SW 1271 (cell line): ENCODE measurements at regions not wholly inside any gene's neighbourhood (a gene's known extent, or its start where the extent isn't known, plus 50 kb on each side); places are given as distances from the start of the nearest gene placed in this dataset.
"Not testable (repeated sequence)": the region's sequence is repeated elsewhere in the genome, so short reads cannot be mapped to it uniquely, and the experiment has no call there.

Source experiments
- DNase-seq, 2 experiments: peaks; one replicate each; lab custom pipeline; 2025; lab: John Stamatoyannopoulos, UW

DNA sequence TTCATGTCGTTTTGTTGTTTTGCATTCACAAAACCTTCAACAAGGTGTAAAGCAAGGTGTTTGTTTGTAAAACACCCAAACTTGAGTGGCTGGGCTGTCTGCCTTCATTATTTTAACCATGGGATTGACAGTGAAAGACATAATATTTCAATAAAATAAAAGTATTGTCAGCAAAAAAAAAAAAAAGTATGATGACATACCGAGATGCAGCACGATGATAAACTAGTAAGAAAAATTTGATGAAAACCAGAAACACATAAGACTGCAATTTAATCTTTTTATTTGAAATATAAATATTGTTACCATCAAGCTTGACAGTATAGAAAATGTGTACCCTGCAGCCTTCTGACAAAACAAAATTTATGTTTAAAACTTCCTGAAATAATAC lies 419.3 kb upstream of the DYNLRB2 start:
- DNase-seq, result no peak

DNA sequence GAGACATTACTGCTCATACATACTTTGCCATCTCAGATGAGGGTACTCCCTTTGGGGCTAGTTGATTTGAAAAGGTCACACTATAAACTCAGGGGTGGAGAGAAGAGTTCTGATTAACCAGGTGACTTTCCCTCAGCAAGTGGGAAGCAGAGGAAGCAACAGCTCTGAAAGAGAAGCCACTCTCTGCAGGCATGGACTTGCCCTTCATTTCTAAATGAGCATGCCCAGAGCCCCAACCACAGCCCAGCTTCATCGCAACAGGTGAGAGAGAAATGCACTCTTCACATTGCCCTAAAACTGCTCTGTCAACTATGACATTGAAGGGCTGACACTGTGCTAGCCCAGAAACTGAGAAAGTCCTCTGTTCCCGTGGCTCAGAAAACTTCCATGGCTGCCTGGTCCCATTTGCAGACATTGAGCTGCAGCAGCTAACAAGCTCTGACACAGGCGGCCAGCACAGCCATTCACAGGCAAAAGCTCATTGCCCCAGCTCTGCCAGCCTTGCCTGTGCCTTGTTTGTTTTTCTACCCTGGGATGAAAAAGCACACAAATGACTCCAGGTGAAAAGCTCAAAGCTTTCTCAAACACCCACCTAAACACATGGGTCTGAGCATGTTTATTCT lies 419.8 kb upstream of the DYNLRB2 start:
- DNase-seq, result no peak

DNA sequence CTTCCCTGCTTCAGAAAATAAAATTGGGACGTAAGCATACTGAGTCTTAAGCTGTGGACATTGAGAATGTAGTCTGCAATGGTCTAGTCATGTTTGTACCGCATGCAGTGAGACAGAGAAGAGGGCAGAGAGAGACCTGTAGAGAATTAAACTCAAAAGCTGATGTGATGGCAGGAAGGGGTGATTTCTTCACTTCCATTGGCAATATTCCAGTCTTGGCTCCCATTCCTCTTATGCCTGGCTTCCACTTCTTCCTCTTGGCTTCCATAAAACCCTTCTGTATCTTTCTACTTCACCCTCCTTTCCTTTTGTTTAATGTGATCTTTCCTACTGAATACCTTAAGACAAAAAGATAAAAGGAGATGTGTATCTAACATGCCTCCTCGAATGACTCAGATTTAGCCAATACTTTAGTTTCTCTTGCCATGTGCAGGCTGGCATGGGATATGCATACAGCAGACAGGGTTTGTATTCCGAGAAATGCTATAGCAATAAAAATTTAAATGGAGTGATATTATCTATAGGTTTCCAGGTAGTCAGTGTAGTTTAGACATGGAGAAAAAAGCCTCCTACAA lies 423.1 kb upstream of the DYNLRB2 start:
- DNase-seq, result no peak

- no peak for DNase-seq
Measured at GRCh38 chr16:80116711-80117110, 424.1 kb upstream of the DYNLRB2 start.

- no peak for DNase-seq
Measured at GRCh38 chr16:80114699-80115098, 426.1 kb upstream of the DYNLRB2 start.

DNA sequence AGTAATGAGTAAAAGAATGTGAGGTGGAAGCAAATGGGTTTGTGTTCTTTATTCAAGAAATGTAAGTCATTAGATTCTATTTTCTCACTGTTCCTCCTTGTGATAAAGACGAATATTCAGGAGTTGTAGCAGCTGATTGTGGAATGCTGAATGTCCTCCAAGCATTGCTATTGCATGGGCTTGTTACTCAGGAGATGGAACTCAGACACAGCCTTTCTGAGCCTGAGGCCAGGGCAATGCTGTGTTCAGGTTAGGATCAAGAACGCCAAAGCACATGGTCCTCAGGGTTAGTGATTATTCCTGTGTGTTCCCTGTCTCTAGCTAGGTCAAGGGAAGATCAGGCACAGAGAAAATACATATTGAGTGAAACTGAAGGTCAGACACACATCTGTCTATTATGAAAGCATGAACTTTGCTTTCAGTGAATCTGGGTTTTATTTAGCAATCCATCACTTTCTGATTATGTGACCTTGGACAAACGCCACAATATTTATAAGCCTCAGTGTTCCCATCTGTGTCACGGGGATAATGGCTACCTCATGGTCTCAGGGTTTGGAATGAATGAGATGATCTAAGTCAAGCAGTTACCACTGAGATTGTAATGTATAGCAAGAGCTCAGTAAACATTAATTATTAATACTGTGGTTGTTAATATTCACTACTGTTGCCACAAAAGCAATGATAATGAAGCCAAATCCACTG lies 426.8 kb upstream of the DYNLRB2 start:
- no peak for DNase-seq

DNA sequence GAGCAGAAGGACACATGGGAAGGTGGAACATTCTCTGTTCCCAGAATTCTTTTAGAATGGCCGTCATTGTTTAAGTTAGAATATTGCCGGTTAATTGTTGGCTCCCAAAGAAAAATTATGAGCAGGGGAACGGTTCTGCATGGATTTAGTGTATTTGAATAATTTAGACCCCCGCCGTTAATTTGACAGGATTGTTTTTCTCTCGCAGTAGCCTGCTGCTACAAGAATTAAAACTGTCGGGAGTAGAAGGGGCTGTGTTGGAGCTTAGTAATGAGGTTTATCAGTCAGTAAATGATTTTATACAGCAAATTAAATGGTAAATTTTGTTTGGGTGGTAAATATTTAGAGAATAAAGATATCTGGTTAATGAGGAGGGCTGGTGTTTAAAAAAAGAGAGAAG lies 431.2 kb upstream of the DYNLRB2 start:
- DNase-seq, result no peak

- DNase-seq, result no peak
Measured at GRCh38 chr16:80107900-80108299, 432.9 kb upstream of the DYNLRB2 start.

DNA sequence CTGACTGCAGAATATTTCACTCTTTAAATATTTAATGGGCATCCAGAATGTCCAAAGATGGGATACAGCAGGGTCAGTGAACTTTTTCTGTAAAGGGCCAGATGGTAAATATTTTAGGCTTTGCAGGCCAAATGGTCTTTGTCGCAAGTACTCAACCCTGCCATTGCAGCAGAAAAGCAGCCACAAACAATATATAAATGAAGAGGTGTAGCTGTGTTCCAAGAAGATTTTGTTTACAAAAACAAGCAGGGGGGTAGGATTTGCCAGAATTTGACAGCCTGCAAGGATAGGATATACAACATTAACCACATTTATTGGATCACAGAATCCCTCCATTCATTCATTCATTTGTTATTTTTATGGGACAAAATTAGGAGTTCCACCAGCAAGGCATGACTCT lies 435.0 kb upstream of the DYNLRB2 start:
- no peak for DNase-seq

GRCh38 chr16:80105160-80105559 lies 435.6 kb upstream of the DYNLRB2 start:
- DNase-seq, result no peak

DNA sequence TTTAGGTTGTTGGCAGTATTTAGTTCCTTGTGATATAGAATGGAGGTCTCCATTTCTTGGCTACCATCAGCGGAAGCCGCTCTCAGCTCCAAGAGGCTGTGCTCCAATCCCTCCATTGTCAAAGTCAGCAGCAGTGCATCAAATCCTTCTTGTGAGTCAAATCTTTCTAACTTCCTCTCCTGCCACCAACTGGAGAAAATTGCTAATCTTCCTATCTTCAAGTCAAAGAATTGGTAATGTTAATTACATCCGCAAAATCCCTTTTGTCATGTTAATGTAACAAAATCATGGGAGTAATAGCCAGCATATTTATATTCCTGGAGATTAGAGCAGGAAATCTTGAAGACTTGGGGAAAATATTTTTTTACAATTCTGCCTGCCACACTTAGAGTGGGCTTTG lies 436.4 kb upstream of the DYNLRB2 start:
- no peak for DNase-seq

DNA sequence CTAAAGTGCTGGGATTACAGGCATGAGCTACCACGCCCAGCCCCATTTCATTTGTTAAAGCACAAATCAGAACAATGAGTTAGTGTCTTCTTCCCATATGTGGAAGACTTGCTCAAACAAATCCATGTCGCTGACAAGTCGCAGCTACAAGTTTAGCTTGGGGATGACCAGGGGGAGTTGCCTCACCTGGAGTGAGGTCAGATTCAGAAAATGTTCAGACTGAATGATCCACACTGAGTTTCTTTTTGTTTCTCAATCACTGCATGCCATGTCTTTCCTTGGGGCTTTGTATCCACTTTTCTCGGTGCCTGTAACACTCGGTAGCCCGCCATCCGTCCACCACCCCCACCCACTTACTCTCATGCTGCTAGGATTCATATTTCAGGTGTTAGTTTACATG lies 437.3 kb upstream of the DYNLRB2 start:
- no peak for DNase-seq

DNA sequence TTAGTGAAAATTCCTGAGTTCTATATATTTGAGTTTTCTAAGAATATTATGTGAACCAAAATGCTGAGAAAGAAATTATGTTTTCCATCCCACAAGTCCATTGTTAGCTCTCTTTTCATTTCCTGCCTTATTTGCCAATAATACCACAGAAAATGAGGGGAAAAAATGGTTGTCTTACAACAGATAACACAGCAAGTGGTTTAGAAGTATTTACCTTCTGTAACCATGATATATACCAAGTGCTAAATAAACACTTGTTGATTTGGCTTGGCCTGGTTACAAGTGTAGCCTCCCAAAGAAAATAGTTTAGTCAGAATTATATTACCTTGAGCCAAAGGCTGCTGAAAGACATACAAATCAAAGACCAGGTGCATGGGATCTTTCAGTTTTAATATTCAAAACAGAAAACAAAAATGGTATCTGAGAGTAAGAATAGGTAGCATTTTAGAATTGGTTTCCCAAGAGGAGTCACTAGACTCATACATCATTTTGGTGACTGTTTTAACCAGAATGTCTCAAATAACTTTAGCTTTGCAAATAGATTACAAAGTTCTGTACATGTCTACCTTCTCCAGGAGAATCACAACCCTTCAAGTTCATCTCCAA lies 439.8 kb upstream of the DYNLRB2 start:
- DNase-seq, result no peak

DNA sequence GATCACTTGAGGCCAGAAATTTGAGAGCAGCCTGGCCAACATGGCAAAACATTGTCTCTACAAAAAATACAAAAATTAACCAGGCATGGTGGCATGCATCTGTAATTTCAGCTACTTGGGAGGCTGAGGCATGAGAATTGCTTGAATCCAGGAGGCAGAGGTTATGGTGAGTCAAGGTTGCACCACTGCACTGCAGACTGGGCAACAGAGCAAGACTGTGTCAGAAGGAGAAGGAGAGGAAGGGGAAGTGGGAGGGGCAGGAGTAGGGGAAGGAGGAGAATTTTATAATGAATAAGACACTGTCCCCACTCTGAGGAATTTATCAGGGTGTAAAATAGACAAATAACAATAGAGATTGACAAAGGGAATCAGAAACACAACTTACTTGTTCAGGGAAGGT lies 440.6 kb upstream of the DYNLRB2 start:
- DNase-seq, result no peak

DNA sequence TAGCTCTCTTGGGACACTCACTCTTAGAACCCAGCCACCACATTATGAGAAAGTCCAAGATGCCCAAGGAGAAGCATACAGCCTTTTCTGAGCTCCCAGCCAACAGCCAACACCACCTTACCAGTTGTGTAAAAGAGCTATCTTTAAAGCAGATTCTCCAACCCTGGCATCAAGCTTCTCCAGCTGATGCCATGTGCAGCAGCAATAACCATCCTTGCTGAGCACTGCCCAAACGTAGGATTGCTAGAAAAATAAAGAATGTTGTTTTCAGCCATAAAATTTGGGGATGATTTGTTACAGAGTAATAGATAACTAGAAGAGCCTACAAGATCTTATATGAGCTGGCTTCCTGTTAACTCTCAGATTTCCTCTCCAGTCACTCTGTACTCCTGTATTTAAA lies 443.7 kb upstream of the DYNLRB2 start:
- DNase-seq, result no peak

DNA sequence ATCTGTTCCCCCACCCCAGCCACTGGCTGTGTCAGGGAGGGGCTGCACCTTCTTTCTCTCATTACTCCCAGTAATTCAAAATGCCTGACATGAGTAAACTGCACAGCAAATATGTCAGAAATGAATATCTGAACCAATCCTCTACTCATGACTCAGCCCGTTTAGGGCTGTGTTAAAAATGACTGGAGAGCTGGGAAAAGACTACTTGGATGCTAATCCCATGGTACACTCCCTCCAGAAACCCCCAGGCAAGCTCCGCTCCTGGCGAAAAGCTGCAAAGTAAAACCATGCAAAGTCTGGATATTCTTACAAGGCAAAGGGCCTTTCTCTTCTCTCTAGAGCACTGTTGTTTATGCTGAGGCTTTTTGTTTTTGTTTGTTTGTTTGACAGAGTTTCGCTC lies 448.1 kb upstream of the DYNLRB2 start:
- DNase-seq, result no peak

DNA sequence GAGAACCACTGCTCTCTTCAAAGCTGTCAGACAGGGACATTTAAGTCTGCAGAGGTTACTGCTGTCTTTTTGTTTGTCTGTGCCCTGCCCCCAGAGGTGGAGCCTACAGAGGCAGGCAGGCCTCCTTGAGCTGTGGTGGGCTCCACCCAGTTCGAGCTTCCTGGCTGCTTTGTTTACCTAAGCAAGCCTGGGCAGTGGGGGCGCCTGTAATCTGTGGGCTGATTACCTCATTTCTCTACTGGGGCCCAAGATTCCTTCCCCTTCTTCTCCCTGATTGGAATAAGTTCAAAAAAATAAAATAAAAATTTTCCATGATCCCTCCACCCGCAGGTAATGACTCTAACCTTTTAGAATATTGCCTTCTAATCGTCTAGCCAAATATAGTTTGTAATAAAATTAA lies 449.3 kb upstream of the DYNLRB2 start:
- not testable (repeated sequence) for DNase-seq

- no peak for DNase-seq
Measured at GRCh38 chr16:80085606-80086005, 455.2 kb upstream of the DYNLRB2 start.

GRCh38 chr16:80084614-80085013 lies 456.2 kb upstream of the DYNLRB2 start:
- peak in 1 of 2 experiments; percentile 24 for DNase-seq

DNA sequence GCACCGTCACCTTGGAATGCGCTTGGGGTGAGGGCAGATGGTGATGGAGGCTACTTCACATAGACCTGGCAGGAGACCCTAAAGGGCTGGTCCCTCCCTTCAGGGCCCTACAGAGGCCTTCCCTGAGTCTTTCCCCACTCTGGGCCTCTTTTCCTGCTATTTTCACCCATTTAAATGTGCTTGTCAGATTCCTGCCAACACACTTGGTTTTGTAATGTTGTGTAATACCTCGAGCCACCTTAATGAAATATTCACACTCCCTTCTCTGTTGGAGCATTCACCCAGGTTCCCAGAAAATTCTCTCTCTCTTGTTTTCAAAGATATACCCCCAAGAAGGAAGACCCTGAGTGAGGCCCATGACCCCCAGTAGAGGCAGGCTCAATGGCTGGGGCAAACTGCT lies 456.6 kb upstream of the DYNLRB2 start:
- no peak for DNase-seq

GRCh38 chr16:80082906-80083305 lies 457.9 kb upstream of the DYNLRB2 start:
- DNase-seq, result no peak

DNA sequence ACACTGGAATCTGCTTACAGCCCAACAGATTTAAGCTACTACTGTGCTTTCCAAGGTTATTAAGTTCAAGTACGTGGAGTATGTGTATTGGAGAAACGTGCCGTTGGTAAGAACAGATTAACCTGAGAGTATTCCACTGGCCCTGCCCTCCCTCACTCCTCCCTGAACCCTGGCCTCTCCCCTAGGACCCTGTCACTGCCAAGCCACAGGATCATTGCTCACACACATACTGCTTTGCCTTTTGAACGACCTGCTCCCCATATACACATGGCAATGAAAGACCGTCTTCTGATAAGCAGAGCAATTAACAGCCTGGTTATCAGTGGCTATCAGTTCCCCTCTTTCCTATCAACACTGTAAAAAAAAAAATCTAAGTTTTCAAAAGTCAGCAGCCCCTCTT lies 458.9 kb upstream of the DYNLRB2 start:
- no peak for DNase-seq

- no peak for DNase-seq
Measured at GRCh38 chr16:80080287-80080851, 460.4 kb upstream of the DYNLRB2 start.
